Endodermal cell (in vitro differentiated cells): ENCODE measurements at regions not wholly inside any gene's neighbourhood (a gene's known extent, or its start where the extent isn't known, plus 50 kb on each side); places are given as distances from the start of the nearest gene placed in this dataset.

Experiments used
- DNase-seq: peaks from one replicate; pipeline ENCODE4 v3.0.0-alpha.2; 2017
- H3K27ac ChIP-seq: 2 replicates; pipeline ENCODE4 v1.5.1; 2013; ENCODE audit warnings: mild to moderate bottlenecking, low read depth, low read length, moderate library complexity
- H3K27me3 ChIP-seq: 2 replicates; pipeline ENCODE4 v1.6.1; 2013; ENCODE audit warnings: mild to moderate bottlenecking, low read length, moderate library complexity; ENCODE audit not compliant: insufficient read depth, control insufficient read depth, poor library complexity, severe bottlenecking
- H3K36me3 ChIP-seq: 2 replicates; pipeline ENCODE4 v1.7.0; 2013; ENCODE audit warnings: mild to moderate bottlenecking, low read length, moderate library complexity; ENCODE audit not compliant: control insufficient read depth, insufficient read depth
- H3K4me1 ChIP-seq: one replicate; pipeline ENCODE4 v1.7.0; 2013; ENCODE audit warnings: low read length; ENCODE audit not compliant: control insufficient read depth, insufficient read depth
- H3K4me3 ChIP-seq: 2 replicates; pipeline ENCODE4 v1.5.1; 2013; ENCODE audit warnings: mild to moderate bottlenecking, low read length, moderate library complexity
- H3K9ac ChIP-seq: 2 replicates; pipeline ENCODE4 v1.6.1; 2013; ENCODE audit warnings: mild to moderate bottlenecking, low read length, moderate library complexity; ENCODE audit not compliant: poor library complexity, severe bottlenecking; ENCODE audit errors: extremely low read depth
- H3K9me3 ChIP-seq: 2 replicates; pipeline ENCODE4 v1.6.1; 2013; ENCODE audit warnings: mild to moderate bottlenecking, low read length, moderate library complexity; ENCODE audit not compliant: control insufficient read depth
- H3K27ac Mint-ChIP-seq: 2 replicates; pipeline ENCODE4 v1.8.0; 2020; ENCODE audit warnings: mixed read lengths
- H3K27me3 Mint-ChIP-seq: 2 replicates; pipeline ENCODE4 v1.8.0; 2021; ENCODE audit warnings: mild to moderate bottlenecking, mixed read lengths; ENCODE audit not compliant: insufficient read depth
- H3K36me3 Mint-ChIP-seq: 2 replicates; pipeline ENCODE4 v1.8.0; 2020; ENCODE audit warnings: low read depth, mixed read lengths
- H3K4me1 Mint-ChIP-seq: 2 replicates; pipeline ENCODE4 v1.8.0; 2020; ENCODE audit warnings: mixed read lengths
- H3K4me3 Mint-ChIP-seq: 2 replicates; pipeline ENCODE4 v1.8.0; 2020; ENCODE audit warnings: mild to moderate bottlenecking, moderate library complexity, mixed read lengths
- H3K9me3 Mint-ChIP-seq: 2 replicates; pipeline ENCODE4 v1.8.0; 2020; ENCODE audit warnings: mild to moderate bottlenecking, mixed read lengths
- WGBS, 2 experiments: methylation state at CpG; one replicate each; pipeline versions ENCODE4 v1.1.5 to v1.1.7; 2013; ENCODE audit warnings: missing lambda C conversion rate in 2 of 2, mixed read lengths in 1 of 2; ENCODE audit not compliant: insufficient coverage in 1 of 2, insufficient read length in 1 of 2; 5-methylcytosine and 5-hydroxymethylcytosine counted together
- TF ChIP-seq, protein P1 (sequence below): fragments of 200-600 bp; sonication (generic); conservative IDR thresholded peaks from 2 replicates; pipeline ENCODE4 v1.5.0; 2021; ENCODE audit warnings: antibody characterized with exemption, mild to moderate bottlenecking

DNA sequence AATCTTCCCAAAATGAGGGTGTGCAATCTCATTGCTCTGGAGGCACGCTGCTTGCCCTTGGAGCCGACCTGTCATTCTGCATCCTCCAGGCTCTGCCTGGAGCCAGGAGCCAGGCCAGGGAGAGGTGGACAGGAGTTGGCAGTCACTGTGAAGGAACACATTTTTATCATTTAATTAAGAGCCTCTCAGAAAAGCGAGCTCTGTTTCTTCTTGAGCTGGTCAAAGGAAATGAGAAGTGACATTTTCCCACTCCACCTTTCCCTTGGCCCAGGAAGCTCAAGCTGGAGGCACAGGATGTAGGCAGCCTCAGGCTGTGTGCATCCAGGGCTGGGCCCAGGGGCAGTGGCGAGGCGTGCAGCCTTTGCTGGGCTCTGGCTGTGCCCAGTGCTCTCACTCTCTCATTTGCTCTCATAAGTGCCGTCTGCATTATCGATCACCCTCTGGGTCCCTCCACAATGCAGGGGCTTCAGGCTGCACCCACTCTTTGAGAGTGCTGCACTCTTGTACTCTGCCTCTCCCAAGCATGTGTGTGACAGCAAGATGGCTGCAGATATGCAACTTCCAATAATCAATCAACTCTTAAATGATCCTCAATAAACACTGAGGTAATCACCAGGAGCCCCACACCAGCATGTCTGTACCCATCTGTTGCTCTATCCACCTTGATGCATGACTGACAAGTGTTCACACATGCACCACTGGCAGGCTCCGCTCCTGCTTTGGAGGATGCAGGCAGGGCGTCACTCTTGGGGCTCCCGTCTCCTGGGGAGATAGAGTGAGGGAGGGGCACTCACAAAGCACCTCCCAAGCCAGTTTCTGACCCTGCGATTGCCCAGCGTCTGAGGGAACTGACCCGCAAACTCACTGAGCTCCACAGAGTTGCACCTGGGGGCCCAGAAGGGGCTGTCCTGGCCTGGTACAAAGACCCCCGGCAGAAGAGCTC is 171.4 kb downstream of the ZNF248 start:
- Histone ChIP-seq H3K27me3 (no peaks in the 10 kb centered on the region), H3K36me3 (no peaks in the 10 kb centered on the region), H3K4me1 (no peaks in the 10 kb centered on the region), H3K9ac (no peak overlapping the region), H3K9me3 (peaks cover 79% of the 10 kb centered on the region), H3K4me3 (no peak overlapping the region), H3K27ac (no peak overlapping the region)
- TF ChIP-seq, protein P1, sequence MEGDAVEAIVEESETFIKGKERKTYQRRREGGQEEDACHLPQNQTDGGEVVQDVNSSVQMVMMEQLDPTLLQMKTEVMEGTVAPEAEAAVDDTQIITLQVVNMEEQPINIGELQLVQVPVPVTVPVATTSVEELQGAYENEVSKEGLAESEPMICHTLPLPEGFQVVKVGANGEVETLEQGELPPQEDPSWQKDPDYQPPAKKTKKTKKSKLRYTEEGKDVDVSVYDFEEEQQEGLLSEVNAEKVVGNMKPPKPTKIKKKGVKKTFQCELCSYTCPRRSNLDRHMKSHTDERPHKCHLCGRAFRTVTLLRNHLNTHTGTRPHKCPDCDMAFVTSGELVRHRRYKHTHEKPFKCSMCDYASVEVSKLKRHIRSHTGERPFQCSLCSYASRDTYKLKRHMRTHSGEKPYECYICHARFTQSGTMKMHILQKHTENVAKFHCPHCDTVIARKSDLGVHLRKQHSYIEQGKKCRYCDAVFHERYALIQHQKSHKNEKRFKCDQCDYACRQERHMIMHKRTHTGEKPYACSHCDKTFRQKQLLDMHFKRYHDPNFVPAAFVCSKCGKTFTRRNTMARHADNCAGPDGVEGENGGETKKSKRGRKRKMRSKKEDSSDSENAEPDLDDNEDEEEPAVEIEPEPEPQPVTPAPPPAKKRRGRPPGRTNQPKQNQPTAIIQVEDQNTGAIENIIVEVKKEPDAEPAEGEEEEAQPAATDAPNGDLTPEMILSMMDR = no peak
- Mint-ChIP-seq H3K36me3 (peaks cover 2% of the 10 kb centered on the region), H3K27ac (no peak overlapping the region), H3K4me1 (no peaks in the 10 kb centered on the region), H3K4me3 (no peak overlapping the region), H3K9me3 (peaks cover 95% of the 10 kb centered on the region), H3K27me3 (no peaks in the 10 kb centered on the region)
- WGBS, 2 experiments = 80 to 97% methylated on average over 4 to 14 of the region's 14 CpGs
- no peak for DNase-seq

DNA sequence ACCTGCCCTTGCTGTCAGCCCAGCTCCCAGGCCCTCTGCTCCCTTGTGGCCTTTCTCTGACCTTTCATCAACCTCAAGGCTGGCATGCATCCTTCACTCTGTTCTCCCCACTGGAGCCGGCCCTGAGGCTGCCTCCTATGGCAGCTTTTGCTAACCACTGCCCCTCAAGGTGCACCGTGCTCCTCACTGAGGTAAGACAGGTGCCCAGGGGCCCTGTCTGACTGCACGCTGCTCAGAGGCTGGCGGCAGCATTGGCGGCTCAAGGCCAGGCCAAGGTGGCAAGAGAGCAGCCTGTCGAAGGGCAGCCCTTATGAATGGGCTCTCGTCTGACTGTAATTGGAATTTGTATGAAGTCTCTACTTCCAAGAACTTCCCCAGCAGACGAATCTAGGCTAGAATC is 172.6 kb downstream of the ZNF248 start:
- H3K9me3 Mint-ChIP-seq = peaks cover 95% of the 10 kb centered on the region
- DNase-seq = no peak

DNA sequence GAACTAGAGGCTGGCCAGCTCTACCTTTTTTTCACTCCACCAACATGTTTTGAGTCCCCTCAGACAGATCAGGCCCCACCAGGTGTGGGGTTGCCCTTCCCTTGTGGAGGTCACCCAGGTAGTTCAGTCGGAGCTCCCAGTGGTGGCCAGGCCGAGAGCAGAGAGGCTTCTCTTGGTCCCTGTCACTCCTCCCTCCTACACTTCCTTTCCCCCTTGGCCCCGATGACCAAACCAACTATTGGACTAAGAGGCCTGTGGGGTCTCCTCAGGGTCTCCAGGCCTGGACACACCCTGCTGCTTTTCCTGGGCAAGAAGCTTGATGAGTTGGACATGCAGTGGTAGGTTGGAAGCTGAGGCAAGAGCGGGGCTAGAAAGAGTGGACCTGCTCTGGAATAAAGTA is 174.8 kb downstream of the ZNF248 start:
- WGBS, 2 experiments = 74 to 82% methylated on average over 3 to 4 of the region's 4 CpGs
- no peaks in the 10 kb centered on the region for H3K4me1 Mint-ChIP-seq

More for the DNA sequence above, 172.6 kb downstream of the ZNF248 start:
- Histone ChIP-seq H3K27ac (no peak overlapping the region), H3K9me3 (peaks cover 69% of the 10 kb centered on the region), H3K36me3 (no peaks in the 10 kb centered on the region), H3K4me1 (no peaks in the 10 kb centered on the region), H3K27me3 (no peaks in the 10 kb centered on the region), H3K4me3 (no peak overlapping the region), H3K9ac (no peak overlapping the region)
- Mint-ChIP-seq H3K27me3 (no peaks in the 10 kb centered on the region), H3K4me1 (no peaks in the 10 kb centered on the region), H3K4me3 (no peak overlapping the region), H3K36me3 (peaks cover 2% of the 10 kb centered on the region), H3K27ac (no peak overlapping the region)
- WGBS, 2 experiments = 74 to 75% methylated on average over 2 to 8 of the region's 8 CpGs
- TF ChIP-seq, protein P1 = no peak

More for the DNA sequence above, 174.8 kb downstream of the ZNF248 start:
- Histone ChIP-seq H3K9ac (no peak overlapping the region), H3K4me3 (no peak overlapping the region), H3K27ac (no peak overlapping the region), H3K27me3 (no peaks in the 10 kb centered on the region), H3K9me3 (peaks cover 65% of the 10 kb centered on the region), H3K4me1 (no peaks in the 10 kb centered on the region), H3K36me3 (no peaks in the 10 kb centered on the region)
- Mint-ChIP-seq H3K36me3 (peaks cover 2% of the 10 kb centered on the region), H3K4me3 (no peak overlapping the region), H3K27me3 (no peaks in the 10 kb centered on the region), H3K9me3 (peaks cover 95% of the 10 kb centered on the region), H3K27ac (no peak overlapping the region)
- TF ChIP-seq, protein P1 = no peak
- DNase-seq = no peak
